ENCODE measurements at regions not wholly inside any gene's neighbourhood (a gene's known extent, or its start where the extent isn't known, plus 50 kb on each side); places are given as distances from the start of the nearest gene placed in this dataset.

- intact Hi-C loops (cut with micrococcal nuclease) = no loop called here
These were observed 165.6 kb upstream of the NABP1 start for GRCh38 chr2:191512216-191512835.

GRCh38 chr2:191512874-191513273 is 165.1 kb upstream of the NABP1 start:
- intact Hi-C loops (cut with micrococcal nuclease) = no loop called here
- ATAC-seq = no peak
- DNase-seq = no peak

More at GRCh38 chr2:191512216-191512835, 165.6 kb upstream of the NABP1 start:
- DNase-seq (no peak), ATAC-seq (no peak)

GRCh38 chr2:191514613-191515012 is 163.3 kb upstream of the NABP1 start:
- intact Hi-C loops (cut with micrococcal nuclease) = no loop called here
- ATAC-seq = no peak
- DNase-seq = no peak

- ATAC-seq (peak; percentile 44), DNase-seq (no peak)
- intact Hi-C loops (cut with micrococcal nuclease) = no loop called here
These were observed 162.4 kb upstream of the NABP1 start for GRCh38 chr2:191515551-191515950.

GRCh38 chr2:191516260-191516659 is 161.7 kb upstream of the NABP1 start:
- intact Hi-C loops (cut with micrococcal nuclease) = no loop called here
- no peak for DNase-seq
- ATAC-seq = no peak

- ATAC-seq (no peak), DNase-seq (no peak)
- intact Hi-C loops (cut with micrococcal nuclease) = loop anchor here (5.0 kb wide), 1 partner anchor 354 kb away; no protein-coding TSS in a partner anchor
These were observed 156.2 kb upstream of the NABP1 start for GRCh38 chr2:191521608-191522208.

GRCh38 chr2:191522478-191523120 is 155.3 kb upstream of the NABP1 start:
- intact Hi-C loops (cut with micrococcal nuclease) = loop anchor here (5.0 kb wide), 1 partner anchor 355 kb away; no protein-coding TSS in a partner anchor
- ATAC-seq (no peak), DNase-seq (no peak)

- DNase-seq (no peak), ATAC-seq (no peak)
- intact Hi-C loops (cut with micrococcal nuclease) = no loop called here
These were observed 151.8 kb upstream of the NABP1 start for GRCh38 chr2:191526091-191526490.

- DNase-seq (no peak), ATAC-seq (no peak)
- intact Hi-C loops (cut with micrococcal nuclease) = no loop called here
These were observed 151.4 kb upstream of the NABP1 start for GRCh38 chr2:191526536-191526935.

GRCh38 chr2:191526953-191527556 is 150.9 kb upstream of the NABP1 start:
- ATAC-seq (no peak), DNase-seq (no peak)
- intact Hi-C loops (cut with micrococcal nuclease) = no loop called here

GRCh38 chr2:191530618-191531017 is 147.3 kb upstream of the NABP1 start:
- ATAC-seq = no peak
- DNase-seq = no peak
- intact Hi-C loops (cut with micrococcal nuclease) = no loop called here

GRCh38 chr2:191533693-191534180 is 144.2 kb upstream of the NABP1 start:
- intact Hi-C loops (cut with micrococcal nuclease) = no loop called here
- no peak for ATAC-seq
- no peak for DNase-seq

GRCh38 chr2:191537921-191538320 is 140.0 kb upstream of the NABP1 start:
- ATAC-seq = no peak
- intact Hi-C loops (cut with micrococcal nuclease) = no loop called here

GRCh38 chr2:191538334-191538903 is 139.5 kb upstream of the NABP1 start:
- DNase-seq (no peak), ATAC-seq (no peak)
- intact Hi-C loops (cut with micrococcal nuclease) = no loop called here

More at GRCh38 chr2:191537921-191538320, 140.0 kb upstream of the NABP1 start:
- DNase-seq = no peak

- DNase-seq (no peak), ATAC-seq (no peak)
- intact Hi-C loops (cut with micrococcal nuclease) = no loop called here
These were observed 138.9 kb upstream of the NABP1 start for GRCh38 chr2:191539068-191539467.

GRCh38 chr2:191540681-191541080 is 137.3 kb upstream of the NABP1 start:
- intact Hi-C loops (cut with micrococcal nuclease) = no loop called here
- ATAC-seq = no peak

GRCh38 chr2:191543708-191544107 is 134.2 kb upstream of the NABP1 start:
- intact Hi-C loops (cut with micrococcal nuclease) = no loop called here

More at GRCh38 chr2:191540681-191541080, 137.3 kb upstream of the NABP1 start:
- DNase-seq = no peak

GRCh38 chr2:191544461-191545062 is 133.4 kb upstream of the NABP1 start:
- ATAC-seq = no peak

More at GRCh38 chr2:191543708-191544107, 134.2 kb upstream of the NABP1 start:
- DNase-seq (no peak), ATAC-seq (no peak)

GRCh38 chr2:191545361-191545760 is 132.6 kb upstream of the NABP1 start:
- intact Hi-C loops (cut with micrococcal nuclease) = no loop called here
- ATAC-seq = no peak
- no peak for DNase-seq

More at GRCh38 chr2:191544461-191545062, 133.4 kb upstream of the NABP1 start:
- intact Hi-C loops (cut with micrococcal nuclease) = no loop called here
- DNase-seq = no peak
